IMR-90 (cell line): ENCODE measurements at regions not wholly inside any gene's neighbourhood (a gene's known extent, or its start where the extent isn't known, plus 50 kb on each side); places are given as distances from the start of the nearest gene placed in this dataset.

Source experiments
- ATAC-seq: fragments of 200-7000 bp; cut with Tn5 transposase; 2 replicates; pipeline ENCODE4 v1.9.1; 2020; ENCODE audit warnings: low read depth, mild to moderate bottlenecking, moderate library complexity
- BruUV-seq: library from RNA; stranded (reverse); fragments of 400-500 nt; replicated peaks from 2 replicates; lab custom pipeline; 2021; lab: Mats Ljungman, UMichigan
- CTCF ChIA-PET: fragments of 300-600 bp; formaldehyde crosslinking; extraction: SDS; loops from one replicate; lab custom pipeline; 2021; ENCODE audit warnings: antibody characterized with exemption; lab: Yijun Ruan, JAX
- POLR2A ChIA-PET: fragments of 300-600 bp; sonication (Branson Sonifier 250); formaldehyde crosslinking; loops from one replicate; lab custom pipeline; 2022; ENCODE audit warnings: antibody characterized with exemption; ENCODE audit not compliant: unreplicated experiment; lab: Charles Lee
- DNase-seq: peaks from one replicate; pipeline ENCODE4 v3.0.0; 2013
- H2AFZ ChIP-seq: replicated peaks from 2 replicates; pipeline ENCODE3; 2013; ENCODE audit warnings: low read length, mild to moderate bottlenecking; ENCODE audit not compliant: poor library complexity
- H2AK5ac ChIP-seq: 2 replicates; pipeline ENCODE4 v1.6.1; 2013; ENCODE audit warnings: low read depth, low read length, inconsistent platforms
- H2AK9ac ChIP-seq: replicated peaks from 2 replicates; pipeline ENCODE3; 2013; ENCODE audit warnings: mild to moderate bottlenecking, low read depth, low read length, moderate library complexity; ENCODE audit not compliant: poor library complexity
- H2BK120ac ChIP-seq: 2 replicates; pipeline ENCODE4 v1.6.1; 2013; ENCODE audit warnings: low read depth, low read length, inconsistent platforms
- H2BK15ac ChIP-seq: 3 replicates; pipeline ENCODE4 v1.6.1; 2013; ENCODE audit warnings: low read depth, low read length, inconsistent platforms
- H2BK20ac ChIP-seq: 2 replicates; pipeline ENCODE4 v1.6.1; 2013; ENCODE audit warnings: low read depth, mild to moderate bottlenecking, inconsistent platforms, low read length, moderate library complexity
- H2BK5ac ChIP-seq: 2 replicates; pipeline ENCODE4 v1.6.1; 2013; ENCODE audit warnings: mild to moderate bottlenecking, low read depth, low read length, inconsistent platforms; ENCODE audit not compliant: poor library complexity, severe bottlenecking
- H3K14ac ChIP-seq: replicated peaks from 2 replicates; pipeline ENCODE4 v1.6.1; 2013; ENCODE audit warnings: low read depth, low read length, inconsistent platforms
- H3K18ac ChIP-seq: 2 replicates; pipeline ENCODE4 v1.6.1; 2013; ENCODE audit warnings: low read depth, low read length, control low read depth
- H3K23ac ChIP-seq: 2 replicates; pipeline ENCODE4 v1.6.1; 2013; ENCODE audit warnings: low read depth, low read length, inconsistent platforms
- H3K27ac ChIP-seq: 2 replicates; pipeline ENCODE4 v1.5.1; 2013; ENCODE audit warnings: mild to moderate bottlenecking, control low read depth, low read length; ENCODE audit not compliant: insufficient read depth
- H3K27me3 ChIP-seq: 2 replicates; pipeline ENCODE4 v1.6.1; 2013; ENCODE audit warnings: low read length; ENCODE audit not compliant: control insufficient read depth, insufficient read depth
- H3K36me3 ChIP-seq: 2 replicates; pipeline ENCODE4 v1.6.1; 2013; ENCODE audit warnings: low read length, mixed read lengths; ENCODE audit not compliant: control insufficient read depth, insufficient read depth
- H3K4ac ChIP-seq: 2 replicates; pipeline ENCODE4 v1.6.1; 2013; ENCODE audit warnings: low read depth, low read length, inconsistent platforms
- H3K4me1 ChIP-seq: 2 replicates; pipeline ENCODE4 v1.6.1; 2013; ENCODE audit warnings: low read length, mixed read lengths; ENCODE audit not compliant: control insufficient read depth, insufficient read depth
- H3K4me2 ChIP-seq: 2 replicates; pipeline ENCODE4 v1.6.1; 2013; ENCODE audit warnings: low read depth, mild to moderate bottlenecking, control low read depth, low read length, moderate library complexity
- H3K4me3 ChIP-seq: 2 replicates; pipeline ENCODE4 v1.5.1; 2013; ENCODE audit warnings: low read depth, mild to moderate bottlenecking, control low read depth, low read length, moderate library complexity; ENCODE audit not compliant: insufficient read depth
- H3K56ac ChIP-seq: 2 replicates; pipeline ENCODE4 v1.6.1; 2013; ENCODE audit warnings: low read length, inconsistent platforms; ENCODE audit not compliant: insufficient read depth; ENCODE audit errors: extremely low read depth
- H3K79me1 ChIP-seq, 2 experiments: 2 replicates each; pipeline ENCODE4 v1.6.1; 2013; ENCODE audit warnings: low read length in 2 of 2, inconsistent platforms in 1 of 2, low read depth in 1 of 2
- H3K9ac ChIP-seq: 2 replicates; pipeline ENCODE4 v1.6.1; 2013; ENCODE audit warnings: low read depth, low read length, control low read depth
- H3K9me1 ChIP-seq: 2 replicates; pipeline ENCODE4 v1.6.1; 2013; ENCODE audit warnings: low read length, inconsistent platforms; ENCODE audit not compliant: insufficient read depth
- H3K9me3 ChIP-seq: 2 replicates; pipeline ENCODE4 v1.6.1; 2013; ENCODE audit warnings: low read length; ENCODE audit not compliant: control insufficient read depth, insufficient read depth
- H4K20me1 ChIP-seq: 2 replicates; pipeline ENCODE4 v1.6.1; 2013; ENCODE audit warnings: low read length, inconsistent platforms; ENCODE audit not compliant: insufficient read depth
- H4K5ac ChIP-seq: 2 replicates; pipeline ENCODE4 v1.6.1; 2013; ENCODE audit warnings: mild to moderate bottlenecking, low read depth, low read length, control low read depth
- H4K8ac ChIP-seq, 2 experiments: 2 replicates each; pipeline ENCODE4 v1.6.1; 2013; ENCODE audit warnings: low read depth in 2 of 2, low read length in 2 of 2, control low read depth in 1 of 2, inconsistent platforms in 1 of 2
- H4K91ac ChIP-seq: 2 replicates; pipeline ENCODE4 v1.6.1; 2013; ENCODE audit warnings: low read depth, low read length, inconsistent platforms; ENCODE audit not compliant: insufficient read depth
- BHLHE40 ChIP-seq: fragments of 150-350 bp; IDR thresholded peaks from 2 replicates; pipeline ENCODE4 v1.6.1; 2016; ENCODE audit warnings: mild to moderate bottlenecking, low read depth, low read length
- CEBPB ChIP-seq: IDR thresholded peaks from 2 replicates; pipeline ENCODE4 v1.6.1; 2012; ENCODE audit warnings: low read depth, low read length, improper control_type of control experiment
- FOS ChIP-seq: fragments of 150-350 bp; IDR thresholded peaks from 2 replicates; pipeline ENCODE4 v1.6.1; 2016; ENCODE audit warnings: low read depth, low read length
- MAFK ChIP-seq: IDR thresholded peaks from 2 replicates; pipeline ENCODE4 v1.6.1; 2012; ENCODE audit warnings: low read depth, low read length, improper control_type of control experiment
- MAZ ChIP-seq: IDR thresholded peaks from 2 replicates; pipeline ENCODE4 v1.6.1; 2012; ENCODE audit warnings: low read depth, mild to moderate bottlenecking, low read length, improper control_type of control experiment, moderate library complexity, borderline replicate concordance
- MXI1 ChIP-seq: IDR thresholded peaks from 2 replicates; pipeline ENCODE4 v1.6.1; 2012; ENCODE audit warnings: low read depth, mild to moderate bottlenecking, low read length, moderate library complexity, borderline replicate concordance
- NFE2L2 ChIP-seq: fragments of 150-350 bp; IDR thresholded peaks from 2 replicates; pipeline ENCODE4 v1.6.1; 2016; ENCODE audit warnings: low read depth, mild to moderate bottlenecking, low read length
- POLR2A ChIP-seq: IDR thresholded peaks from 2 replicates; pipeline ENCODE4 v1.6.1; 2012; ENCODE audit warnings: mild to moderate bottlenecking, low read depth, low read length
- RAD21 ChIP-seq: IDR thresholded peaks from 2 replicates; pipeline ENCODE4 v1.6.1; 2012; ENCODE audit warnings: low read length, improper control_type of control experiment
- RFX5 ChIP-seq: IDR thresholded peaks from 2 replicates; pipeline ENCODE4 v1.8.0; 2012; ENCODE audit warnings: low read depth, mild to moderate bottlenecking, low read length, moderate library complexity
- SMC3 ChIP-seq: fragments of 150-350 bp; IDR thresholded peaks from 2 replicates; pipeline ENCODE4 v1.6.1; 2016; ENCODE audit warnings: low read depth, mild to moderate bottlenecking, antibody characterized with exemption, low read length, moderate library complexity
- USF2 ChIP-seq: fragments of 150-350 bp; IDR thresholded peaks from 2 replicates; pipeline ENCODE4 v1.6.1; 2017; ENCODE audit warnings: mild to moderate bottlenecking, antibody characterized with exemption, low read length, low read depth
- dilution Hi-C: fragments of 300-500 bp; cut with HindIII; formaldehyde crosslinking; loops from one replicate; pipeline ENCODE4 v1.14.3; 2018; ENCODE audit warnings: low sequenced_read_pairs; ENCODE audit not compliant: unreplicated experiment
- in situ Hi-C: fragments of 300-500 bp; cut with MboI; formaldehyde crosslinking; loops from 3 replicates; pipeline ENCODE4 v1.14.3; 2019; ENCODE audit warnings: low sequenced_read_pairs, inconsistent platforms, mixed read lengths
- intact Hi-C: fragments of 100-400 bp; cut with micrococcal nuclease; formaldehyde crosslinking; loops from 2 replicates; pipeline ENCODE4 v1.10.0; 2022
- TF ChIP-seq, protein P1 (sequence below): fragments of 150-350 bp; IDR thresholded peaks from 2 replicates; pipeline ENCODE4 v1.6.1; 2016; ENCODE audit warnings: low read depth, mild to moderate bottlenecking, low read length, moderate library complexity, borderline replicate concordance

DNA sequence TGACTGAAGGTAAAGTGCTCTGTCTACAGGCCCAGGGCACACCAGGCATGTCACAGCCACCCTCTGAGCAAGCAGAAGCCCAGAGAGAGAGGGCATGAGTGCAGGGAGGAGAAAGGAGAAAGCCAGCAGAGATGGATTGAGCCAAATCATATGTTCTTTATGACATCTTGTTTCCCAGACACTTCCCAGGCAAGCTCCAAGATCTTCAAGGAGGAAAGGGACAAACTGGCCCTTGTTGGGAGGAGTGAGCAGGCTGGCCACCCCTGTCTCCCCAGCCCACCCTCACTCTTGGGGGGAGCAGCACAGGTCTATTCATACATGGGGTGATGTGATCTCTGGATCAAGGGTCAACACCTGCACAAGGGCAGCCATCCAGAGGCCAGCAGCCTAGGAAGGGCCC, 298.8 kb downstream of the UQCRFS1 start:
- H3K56ac ChIP-seq = no peak overlapping the region
- no peak overlapping the region for H3K4ac ChIP-seq
- no peak overlapping the region for H2BK15ac ChIP-seq
- POLR2A ChIA-PET = no interaction called here
- H4K5ac ChIP-seq = no peak overlapping the region
- no peaks in the 10 kb centered on the region; the same call in 1 of the 2 replicates for H3K9me3 ChIP-seq
- CTCF ChIA-PET = no interaction called here
- intact Hi-C loops (no loop called here), dilution Hi-C loops (no loop called here), in situ Hi-C loops (no loop called here)
- no peak overlapping the region for H2AK9ac ChIP-seq
- H2AFZ ChIP-seq = no peak overlapping the region
- no peak for DNase-seq
- H3K4me1 ChIP-seq = peaks cover 4% of the 10 kb centered on the region; the same call in 1 of the 2 replicates
- no peaks in the 10 kb centered on the region for H3K9me1 ChIP-seq
- H3K36me3 ChIP-seq = no peaks in the 10 kb centered on the region
- BruUV-seq = no TSS peak
- H2BK120ac ChIP-seq = no peak overlapping the region
- H2BK5ac ChIP-seq = no peak overlapping the region
- TF ChIP-seq BHLHE40 (no peak), NFE2L2 (no peak), FOS (no peak), MAZ (no peak), RAD21 (no peak), MAFK (no peak), RFX5 (no peak), CEBPB (no peak), POLR2A (no peak), SMC3 (no peak), USF2 (no peak), MXI1 (no peak)
- TF ChIP-seq, protein P1, sequence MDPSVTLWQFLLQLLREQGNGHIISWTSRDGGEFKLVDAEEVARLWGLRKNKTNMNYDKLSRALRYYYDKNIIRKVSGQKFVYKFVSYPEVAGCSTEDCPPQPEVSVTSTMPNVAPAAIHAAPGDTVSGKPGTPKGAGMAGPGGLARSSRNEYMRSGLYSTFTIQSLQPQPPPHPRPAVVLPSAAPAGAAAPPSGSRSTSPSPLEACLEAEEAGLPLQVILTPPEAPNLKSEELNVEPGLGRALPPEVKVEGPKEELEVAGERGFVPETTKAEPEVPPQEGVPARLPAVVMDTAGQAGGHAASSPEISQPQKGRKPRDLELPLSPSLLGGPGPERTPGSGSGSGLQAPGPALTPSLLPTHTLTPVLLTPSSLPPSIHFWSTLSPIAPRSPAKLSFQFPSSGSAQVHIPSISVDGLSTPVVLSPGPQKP = no peak
- H3K4me2 ChIP-seq = no peak overlapping the region
- no peak overlapping the region for H4K8ac ChIP-seq
- H3K27ac ChIP-seq = no peak overlapping the region
- H3K18ac ChIP-seq = no peak overlapping the region
- no peak overlapping the region for H3K23ac ChIP-seq
- H2BK20ac ChIP-seq = no peak overlapping the region
- no peaks in the 10 kb centered on the region for H3K79me1 ChIP-seq
- H3K27me3 ChIP-seq = 0 out of 2 replicates have a peak, but pooled peaks cover 1% of the 10 kb centered on the region
- H2AK5ac ChIP-seq = no peak overlapping the region
- ATAC-seq = no peak
- H4K91ac ChIP-seq = no peak overlapping the region
- no peak overlapping the region for H3K14ac ChIP-seq
- H3K9ac ChIP-seq = no peak overlapping the region
- H3K4me3 ChIP-seq = no peak overlapping the region
- no peaks in the 10 kb centered on the region for H4K20me1 ChIP-seq
